ENCODE measurements at regions not wholly inside any gene's neighbourhood (a gene's known extent, or its start where the extent isn't known, plus 50 kb on each side); places are given as distances from the start of the nearest gene placed in this dataset.

DNA sequence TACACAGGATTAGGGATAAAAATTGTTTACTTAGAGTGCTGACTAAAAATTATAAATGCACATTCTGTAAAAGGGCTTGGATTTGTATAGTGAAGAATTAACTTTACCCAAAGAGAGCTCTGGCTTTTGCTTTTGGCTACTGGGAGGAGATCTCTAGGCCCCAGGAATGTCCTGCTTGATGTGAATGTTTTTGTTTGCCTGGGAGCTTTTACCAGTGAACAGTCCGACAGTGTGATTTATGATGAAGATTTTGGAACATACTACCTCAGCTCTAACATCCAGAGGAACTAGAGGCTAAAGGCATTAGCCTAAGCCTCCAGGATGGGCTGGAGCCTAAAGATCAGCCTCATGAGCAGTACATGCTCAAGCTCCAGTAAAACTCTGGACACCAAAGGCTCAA, 103.7 kb upstream of the RFX3 start:
- Histone ChIP-seq H3K4me1 (no peaks in the 10 kb centered on the region), H3K79me2 (no peaks in the 10 kb centered on the region), H3K9ac (no peak overlapping the region), H3K4me2 (ENCODE audit: low read length) (no peak overlapping the region), H3K27ac (no peak overlapping the region), H2AFZ (no peak overlapping the region), H3K27me3 (ENCODE audit: control insufficient read depth, insufficient read depth, low read length) (no peaks in the 10 kb centered on the region), H3K36me3 (ENCODE audit: control insufficient read depth, insufficient read depth, low read length) (no peaks in the 10 kb centered on the region), H3K4me3 (ENCODE audit: low read depth, low read length) (no peak overlapping the region), H3K9me3 (ENCODE audit: control insufficient read depth, low read length) (no peaks in the 10 kb centered on the region)
- TF ChIP-seq, protein P1, sequence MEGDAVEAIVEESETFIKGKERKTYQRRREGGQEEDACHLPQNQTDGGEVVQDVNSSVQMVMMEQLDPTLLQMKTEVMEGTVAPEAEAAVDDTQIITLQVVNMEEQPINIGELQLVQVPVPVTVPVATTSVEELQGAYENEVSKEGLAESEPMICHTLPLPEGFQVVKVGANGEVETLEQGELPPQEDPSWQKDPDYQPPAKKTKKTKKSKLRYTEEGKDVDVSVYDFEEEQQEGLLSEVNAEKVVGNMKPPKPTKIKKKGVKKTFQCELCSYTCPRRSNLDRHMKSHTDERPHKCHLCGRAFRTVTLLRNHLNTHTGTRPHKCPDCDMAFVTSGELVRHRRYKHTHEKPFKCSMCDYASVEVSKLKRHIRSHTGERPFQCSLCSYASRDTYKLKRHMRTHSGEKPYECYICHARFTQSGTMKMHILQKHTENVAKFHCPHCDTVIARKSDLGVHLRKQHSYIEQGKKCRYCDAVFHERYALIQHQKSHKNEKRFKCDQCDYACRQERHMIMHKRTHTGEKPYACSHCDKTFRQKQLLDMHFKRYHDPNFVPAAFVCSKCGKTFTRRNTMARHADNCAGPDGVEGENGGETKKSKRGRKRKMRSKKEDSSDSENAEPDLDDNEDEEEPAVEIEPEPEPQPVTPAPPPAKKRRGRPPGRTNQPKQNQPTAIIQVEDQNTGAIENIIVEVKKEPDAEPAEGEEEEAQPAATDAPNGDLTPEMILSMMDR (IDR thresholded peaks at IDR 0.05), result no peak

DNA sequence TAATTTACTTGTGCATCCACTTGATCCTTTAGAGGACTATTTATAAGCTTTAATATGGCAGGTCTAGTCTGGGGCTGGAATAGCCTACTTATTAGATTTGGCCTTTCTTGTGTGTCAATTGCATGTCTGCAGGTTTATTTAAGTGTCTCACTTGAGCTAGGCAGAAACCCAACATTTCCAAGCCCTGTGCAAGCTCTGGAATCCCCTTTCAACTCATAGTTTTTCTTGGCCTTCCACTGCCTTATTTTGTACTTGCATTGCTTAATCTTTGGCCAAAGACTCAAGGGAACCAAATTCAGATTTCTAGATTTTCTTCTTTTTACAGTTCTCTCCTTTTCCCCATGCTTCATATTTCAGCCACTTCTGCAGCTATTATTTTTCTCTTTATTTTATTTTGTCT, 102.4 kb upstream of the RFX3 start:
- Histone ChIP-seq H3K9me3 (ENCODE audit: control insufficient read depth, low read length) (no peaks in the 10 kb centered on the region), H3K36me3 (ENCODE audit: control insufficient read depth, insufficient read depth, low read length) (no peaks in the 10 kb centered on the region), H3K27ac (no peak overlapping the region), H3K4me2 (ENCODE audit: low read length) (no peak overlapping the region), H3K27me3 (ENCODE audit: control insufficient read depth, insufficient read depth, low read length) (no peaks in the 10 kb centered on the region), H3K9ac (no peak overlapping the region), H3K79me2 (no peaks in the 10 kb centered on the region), H3K4me3 (ENCODE audit: low read depth, low read length) (no peak overlapping the region), H3K4me1 (no peaks in the 10 kb centered on the region), H2AFZ (no peak overlapping the region)
- TF ChIP-seq, protein P1 (IDR thresholded peaks at IDR 0.05), result no peak

DNA sequence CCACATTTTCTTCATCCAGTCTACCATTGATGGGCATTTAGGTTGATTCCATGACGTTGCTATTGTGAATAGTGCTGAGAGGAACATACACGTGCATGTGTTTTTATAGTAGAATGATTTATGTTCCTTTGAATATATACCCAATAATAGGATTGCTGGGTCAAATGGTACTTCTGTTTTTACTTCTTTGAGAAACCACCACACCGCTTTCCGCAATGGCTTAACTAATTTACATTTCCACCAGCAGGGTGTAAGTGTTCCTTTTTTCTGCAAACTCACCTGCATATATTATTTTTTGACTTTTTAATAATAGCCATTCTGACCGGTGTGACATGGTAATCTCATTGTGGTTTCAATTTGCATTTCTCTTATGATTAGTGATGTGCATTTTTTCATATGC, 82.2 kb upstream of the RFX3 start:
- H3K9me3 ChIP-seq (ENCODE audit: control insufficient read depth, low read length), result no peaks in the 10 kb centered on the region
- H3K36me3 ChIP-seq (ENCODE audit: control insufficient read depth, insufficient read depth, low read length), result no peaks in the 10 kb centered on the region
- no peaks in the 10 kb centered on the region for H3K27me3 ChIP-seq (ENCODE audit: control insufficient read depth, insufficient read depth, low read length)
- H3K4me1 ChIP-seq, result no peaks in the 10 kb centered on the region
- no peak overlapping the region for H3K9ac ChIP-seq
- no peak overlapping the region for H2AFZ ChIP-seq
- H3K4me3 ChIP-seq (ENCODE audit: low read depth, low read length), result no peak overlapping the region
- TF ChIP-seq, protein P1 (IDR thresholded peaks at IDR 0.05), result no peak
- no peaks in the 10 kb centered on the region for H3K79me2 ChIP-seq
- H3K4me2 ChIP-seq (ENCODE audit: low read length), result no peak overlapping the region
- H3K27ac ChIP-seq, result no peak overlapping the region

GRCh38 chr9:3600672-3601071, 74.9 kb upstream of the RFX3 start:
- Histone ChIP-seq H3K4me2 (ENCODE audit: low read length) (no peak overlapping the region), H3K36me3 (ENCODE audit: control insufficient read depth, insufficient read depth, low read length) (no peaks in the 10 kb centered on the region), H3K4me1 (no peaks in the 10 kb centered on the region), H3K9me3 (ENCODE audit: control insufficient read depth, low read length) (no peaks in the 10 kb centered on the region), H3K27ac (no peak overlapping the region), H2AFZ (no peak overlapping the region), H3K4me3 (ENCODE audit: low read depth, low read length) (no peak overlapping the region), H3K27me3 (ENCODE audit: control insufficient read depth, insufficient read depth, low read length) (no peaks in the 10 kb centered on the region), H3K79me2 (no peaks in the 10 kb centered on the region), H3K9ac (no peak overlapping the region)
- TF ChIP-seq, protein P1 (IDR thresholded peaks at IDR 0.05), result no peak

DNA sequence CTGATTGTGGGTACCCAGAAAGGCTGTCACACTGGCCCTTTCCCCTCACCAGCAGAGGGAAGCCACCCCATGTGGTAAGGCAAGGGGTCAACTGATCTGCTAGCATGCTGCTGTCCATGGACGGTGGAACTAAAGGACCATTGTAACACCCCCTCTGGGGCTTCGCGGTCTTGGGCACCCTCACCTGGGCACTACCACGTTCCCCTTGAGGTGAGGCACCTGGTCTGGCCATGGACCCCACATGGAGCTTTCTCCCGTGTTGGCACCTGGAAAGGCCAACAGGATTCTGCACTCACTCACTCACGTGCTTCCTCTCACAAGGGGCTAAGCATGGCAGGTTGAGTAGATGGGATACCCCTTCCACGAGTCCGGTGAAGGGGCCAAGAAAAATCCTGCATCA, 72.0 kb upstream of the RFX3 start:
- Histone ChIP-seq H3K4me3 (ENCODE audit: low read depth, low read length) (no peak overlapping the region), H3K27ac (no peak overlapping the region), H3K27me3 (ENCODE audit: control insufficient read depth, insufficient read depth, low read length) (no peaks in the 10 kb centered on the region), H3K4me2 (ENCODE audit: low read length) (no peak overlapping the region), H3K36me3 (ENCODE audit: control insufficient read depth, insufficient read depth, low read length) (no peaks in the 10 kb centered on the region), H3K9me3 (ENCODE audit: control insufficient read depth, low read length) (no peaks in the 10 kb centered on the region), H3K4me1 (no peaks in the 10 kb centered on the region), H2AFZ (no peak overlapping the region), H3K79me2 (no peaks in the 10 kb centered on the region), H3K9ac (no peak overlapping the region)
- TF ChIP-seq, protein P1 (IDR thresholded peaks at IDR 0.05), result no peak

All from parathyroid adenoma (tissue), 2 donors.